HL-60 (cell line): ENCODE measurements at regions not wholly inside any gene's neighbourhood (a gene's known extent, or its start where the extent isn't known, plus 50 kb on each side); places are given as distances from the start of the nearest gene placed in this dataset.

Source experiments
- DNase-seq, 2 experiments: peaks; one replicate each; pipeline ENCODE4 v3.0.0-alpha.2; 2010 to 2020; ENCODE audit warnings: low read depth in 1 of 2, low spot score in 1 of 2
- H3K27ac ChIP-seq: fragments of 250-450 bp; sonication (Bioruptor Pico); replicated peaks from 2 replicates; pipeline ENCODE4 v1.5.1; 2020; ENCODE audit warnings: mild to moderate bottlenecking, moderate library complexity
- H3K27me3 ChIP-seq: fragments of 250-450 bp; sonication (Bioruptor Pico); 2 replicates; pipeline ENCODE4 v1.5.1; 2021; ENCODE audit warnings: mild to moderate bottlenecking, moderate library complexity; ENCODE audit not compliant: insufficient read depth, poor library complexity, severe bottlenecking
- H3K4me3 ChIP-seq: replicated peaks from 2 replicates; pipeline ENCODE4 v1.5.1; 2011; ENCODE audit warnings: mild to moderate bottlenecking, control low read depth, low read length; ENCODE audit not compliant: insufficient read depth
- GABPA ChIP-seq: IDR thresholded peaks from 2 replicates; pipeline ENCODE4 v1.6.1; 2012; ENCODE audit warnings: low read depth
- POLR2AphosphoS5 ChIP-seq: IDR thresholded peaks from 2 replicates; pipeline ENCODE4 v1.6.1; 2012; ENCODE audit warnings: low read depth
- REST ChIP-seq: IDR thresholded peaks from 2 replicates; pipeline ENCODE4 v1.6.1; 2012; ENCODE audit warnings: low read depth; ENCODE audit not compliant: insufficient replicate concordance
- SPI1 ChIP-seq: IDR thresholded peaks from 2 replicates; pipeline ENCODE4 v1.6.1; 2012; ENCODE audit warnings: low read depth, mild to moderate bottlenecking, borderline replicate concordance
- TF ChIP-seq, protein P1 (sequence below): IDR thresholded peaks from one replicate; pipeline ENCODE4 v1.5.1; 2011; ENCODE audit warnings: low read length, control low read depth, inconsistent platforms; ENCODE audit not compliant: insufficient read depth

GRCh38 chr10:57968328-57969016, 299.2 kb downstream of the IPMK start:
- TF ChIP-seq GABPA (no peak), SPI1 (no peak), REST (no peak), POLR2AphosphoS5 (no peak)
- TF ChIP-seq, protein P1, sequence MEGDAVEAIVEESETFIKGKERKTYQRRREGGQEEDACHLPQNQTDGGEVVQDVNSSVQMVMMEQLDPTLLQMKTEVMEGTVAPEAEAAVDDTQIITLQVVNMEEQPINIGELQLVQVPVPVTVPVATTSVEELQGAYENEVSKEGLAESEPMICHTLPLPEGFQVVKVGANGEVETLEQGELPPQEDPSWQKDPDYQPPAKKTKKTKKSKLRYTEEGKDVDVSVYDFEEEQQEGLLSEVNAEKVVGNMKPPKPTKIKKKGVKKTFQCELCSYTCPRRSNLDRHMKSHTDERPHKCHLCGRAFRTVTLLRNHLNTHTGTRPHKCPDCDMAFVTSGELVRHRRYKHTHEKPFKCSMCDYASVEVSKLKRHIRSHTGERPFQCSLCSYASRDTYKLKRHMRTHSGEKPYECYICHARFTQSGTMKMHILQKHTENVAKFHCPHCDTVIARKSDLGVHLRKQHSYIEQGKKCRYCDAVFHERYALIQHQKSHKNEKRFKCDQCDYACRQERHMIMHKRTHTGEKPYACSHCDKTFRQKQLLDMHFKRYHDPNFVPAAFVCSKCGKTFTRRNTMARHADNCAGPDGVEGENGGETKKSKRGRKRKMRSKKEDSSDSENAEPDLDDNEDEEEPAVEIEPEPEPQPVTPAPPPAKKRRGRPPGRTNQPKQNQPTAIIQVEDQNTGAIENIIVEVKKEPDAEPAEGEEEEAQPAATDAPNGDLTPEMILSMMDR, result no peak
- Histone ChIP-seq H3K4me3 (no peak overlapping the region), H3K27ac (no peak overlapping the region), H3K27me3 (no peaks in the 10 kb centered on the region)
- DNase-seq, result no peak

DNA sequence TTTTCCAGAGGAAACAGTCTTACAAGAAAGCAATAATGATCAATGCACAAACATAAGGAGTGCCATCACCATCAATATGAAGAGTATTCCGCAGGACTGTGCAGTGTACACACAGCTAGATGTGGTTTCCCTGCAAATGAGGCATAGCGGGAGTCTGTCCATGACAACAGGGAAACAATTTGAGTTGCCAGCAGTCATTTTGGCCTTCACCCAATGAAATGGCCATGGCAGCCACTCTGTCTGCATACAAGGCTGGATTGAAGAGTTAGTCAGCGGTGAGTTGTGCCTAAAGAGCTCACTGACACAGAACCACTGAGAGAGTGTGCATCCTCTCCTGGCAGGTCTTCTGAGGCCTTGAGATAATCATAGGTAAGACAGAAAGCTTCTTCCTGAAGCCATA, 303.3 kb downstream of the IPMK start:
- no peak for TF ChIP-seq REST
- TF ChIP-seq GABPA, result no peak
- TF ChIP-seq SPI1, result no peak
- TF ChIP-seq POLR2AphosphoS5, result no peak
- TF ChIP-seq, protein P1, result no peak
- H3K27ac ChIP-seq, result no peak overlapping the region
- no peaks in the 10 kb centered on the region for H3K27me3 ChIP-seq
- no peak overlapping the region for H3K4me3 ChIP-seq
- no peak for DNase-seq

- TF ChIP-seq, protein P1, result no peak
- TF ChIP-seq POLR2AphosphoS5 (no peak), SPI1 (no peak), GABPA (no peak), REST (no peak)
- H3K27ac ChIP-seq, result no peak overlapping the region
- no peaks in the 10 kb centered on the region for H3K27me3 ChIP-seq
- no peak for DNase-seq
- no peak overlapping the region for H3K4me3 ChIP-seq
These were observed 304.1 kb downstream of the IPMK start for GRCh38 chr10:57963546-57963945.
